ENCODE measurements at regions not wholly inside any gene's neighbourhood (a gene's known extent, or its start where the extent isn't known, plus 50 kb on each side); places are given as distances from the start of the nearest gene placed in this dataset.

DNA sequence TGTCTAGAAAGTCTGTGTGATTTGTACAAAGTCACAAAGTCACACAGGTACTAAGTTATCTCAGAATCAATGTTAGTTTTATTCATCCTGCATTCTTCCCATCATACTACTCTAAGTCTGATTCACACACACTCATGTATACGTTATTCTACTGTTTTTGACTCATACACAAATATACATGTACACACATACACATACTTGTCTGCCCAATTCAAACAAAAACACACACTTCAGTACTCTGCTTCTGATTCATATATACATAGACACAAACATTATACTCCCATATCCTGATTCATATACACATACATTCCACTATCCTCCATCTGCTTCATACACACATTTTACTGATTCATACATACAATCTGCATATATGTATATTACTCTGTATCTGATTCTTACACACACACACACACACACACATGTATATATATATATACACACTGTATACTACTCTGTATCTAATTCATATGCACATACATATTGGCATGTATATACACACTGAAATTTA is 69.3 kb downstream of the KLF12 start:
- no peaks in the 10 kb centered on the region for H3K27me3 ChIP-seq (ENCODE audit: control insufficient read depth, insufficient read depth, low read length)

DNA sequence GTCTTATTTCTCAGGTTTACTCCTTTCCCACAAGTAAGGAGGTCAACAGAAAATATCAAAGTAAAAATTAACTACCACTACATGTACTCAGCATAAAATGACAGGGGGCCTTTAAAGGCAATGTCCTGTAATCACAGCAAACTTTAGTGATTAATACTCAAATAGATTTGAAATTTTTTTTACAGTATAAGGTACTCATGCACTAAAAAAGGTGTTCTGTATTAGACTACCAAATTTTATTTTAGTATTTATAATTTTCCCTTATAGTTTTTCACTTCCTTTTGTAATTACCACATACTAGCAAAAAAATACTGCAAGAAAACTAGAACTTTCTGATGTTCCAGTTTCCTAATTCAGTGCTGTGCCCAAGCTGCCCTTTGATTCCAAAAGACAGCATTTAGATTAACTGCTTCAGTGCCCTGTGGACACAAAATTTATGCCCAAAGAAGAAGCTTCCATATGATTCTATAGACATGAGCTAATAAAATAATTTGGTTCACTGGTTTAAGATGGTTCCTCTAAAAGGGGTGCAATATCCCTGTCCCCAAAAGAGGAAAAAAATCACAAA is 70.6 kb downstream of the KLF12 start:
- Histone ChIP-seq H3K27ac (ENCODE audit: low read length) (no peak overlapping the region), H3K4me3 (ENCODE audit: low read length) (no peak overlapping the region), H3K9me3 (ENCODE audit: control insufficient read depth, low read depth, low read length) (no peaks in the 10 kb centered on the region), H3K27me3 (ENCODE audit: control insufficient read depth, insufficient read depth, low read length) (no peaks in the 10 kb centered on the region), H3K36me3 (ENCODE audit: control insufficient read depth, low read depth, low read length) (no peaks in the 10 kb centered on the region), H3K4me1 (ENCODE audit: control insufficient read depth, low read depth, low read length) (no peaks in the 10 kb centered on the region), H3K9ac (ENCODE audit: low read length) (no peak overlapping the region)

More for the DNA sequence above, 69.3 kb downstream of the KLF12 start:
- Histone ChIP-seq H3K9me3 (ENCODE audit: control insufficient read depth, low read depth, low read length) (no peaks in the 10 kb centered on the region), H3K4me3 (ENCODE audit: low read length) (no peak overlapping the region), H3K36me3 (ENCODE audit: control insufficient read depth, low read depth, low read length) (no peaks in the 10 kb centered on the region), H3K9ac (ENCODE audit: low read length) (no peak overlapping the region), H3K4me1 (ENCODE audit: control insufficient read depth, low read depth, low read length) (no peaks in the 10 kb centered on the region), H3K27ac (ENCODE audit: low read length) (no peak overlapping the region)

DNA sequence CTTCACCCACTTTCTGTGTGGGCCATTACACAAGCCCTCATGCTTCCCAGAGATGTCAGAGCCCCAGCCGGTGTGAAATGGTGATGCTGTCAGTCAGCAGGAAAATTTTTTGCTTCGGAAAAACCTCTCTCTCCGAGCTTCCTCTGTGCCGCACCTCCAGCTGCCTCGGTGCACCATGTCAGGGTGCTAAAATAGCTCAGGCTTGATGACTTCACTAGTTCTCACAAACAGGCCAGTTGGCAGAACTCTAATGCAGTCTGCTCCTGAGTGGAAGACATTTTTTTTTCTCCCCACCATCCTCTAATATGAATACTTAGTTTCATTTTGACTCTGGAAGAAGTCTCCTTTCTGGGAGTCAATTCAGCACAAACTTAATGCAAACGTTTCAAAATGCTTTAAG is 71.3 kb downstream of the KLF12 start:
- no peaks in the 10 kb centered on the region for H3K4me1 ChIP-seq (ENCODE audit: control insufficient read depth, low read depth, low read length)
- H3K36me3 ChIP-seq (ENCODE audit: control insufficient read depth, low read depth, low read length): no peaks in the 10 kb centered on the region
- no peak overlapping the region for H3K9ac ChIP-seq (ENCODE audit: low read length)
- no peak overlapping the region for H3K4me3 ChIP-seq (ENCODE audit: low read length)
- no peaks in the 10 kb centered on the region for H3K27me3 ChIP-seq (ENCODE audit: control insufficient read depth, insufficient read depth, low read length)
- H3K9me3 ChIP-seq (ENCODE audit: control insufficient read depth, low read depth, low read length): no peaks in the 10 kb centered on the region
- H3K27ac ChIP-seq (ENCODE audit: low read length): no peak overlapping the region

DNA sequence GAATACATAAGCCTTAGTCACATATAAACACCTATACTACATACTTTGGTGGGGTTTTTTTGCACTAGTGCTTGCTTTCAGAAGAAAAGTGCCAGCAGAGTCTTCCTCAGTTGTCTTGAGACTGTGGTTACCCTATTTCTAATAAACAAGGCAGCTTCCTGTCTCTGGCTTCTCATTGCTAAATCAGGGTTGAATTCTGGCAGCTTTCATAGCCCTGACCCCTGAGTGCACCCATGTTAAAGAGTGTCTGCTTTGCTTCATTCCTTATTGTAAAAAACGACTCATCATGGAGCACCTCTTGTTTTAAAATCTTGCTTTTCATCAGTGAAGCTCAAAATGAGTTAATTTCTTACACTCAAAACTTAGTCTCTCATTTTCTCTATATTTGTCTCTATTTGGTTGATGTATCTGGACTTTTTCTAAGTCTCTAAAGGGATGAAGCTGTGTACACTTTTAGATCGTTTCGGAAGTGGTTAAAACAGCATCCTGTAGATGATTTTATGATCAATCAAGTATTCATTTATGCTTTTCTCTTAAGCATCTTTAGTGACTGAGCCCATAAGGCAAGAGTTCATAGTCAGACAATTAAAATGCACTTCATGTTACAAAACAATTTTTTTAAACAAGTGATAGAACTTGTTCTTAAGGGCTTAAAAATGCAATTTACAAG is 72.1 kb downstream of the KLF12 start:
- H3K27me3 ChIP-seq (ENCODE audit: control insufficient read depth, insufficient read depth, low read length): no peaks in the 10 kb centered on the region
- no peaks in the 10 kb centered on the region for H3K4me1 ChIP-seq (ENCODE audit: control insufficient read depth, low read depth, low read length)
- H3K9ac ChIP-seq (ENCODE audit: low read length): no peak overlapping the region
- no peaks in the 10 kb centered on the region for H3K36me3 ChIP-seq (ENCODE audit: control insufficient read depth, low read depth, low read length)
- H3K27ac ChIP-seq (ENCODE audit: low read length): no peak overlapping the region
- no peak overlapping the region for H3K4me3 ChIP-seq (ENCODE audit: low read length)
- H3K9me3 ChIP-seq (ENCODE audit: control insufficient read depth, low read depth, low read length): no peaks in the 10 kb centered on the region

DNA sequence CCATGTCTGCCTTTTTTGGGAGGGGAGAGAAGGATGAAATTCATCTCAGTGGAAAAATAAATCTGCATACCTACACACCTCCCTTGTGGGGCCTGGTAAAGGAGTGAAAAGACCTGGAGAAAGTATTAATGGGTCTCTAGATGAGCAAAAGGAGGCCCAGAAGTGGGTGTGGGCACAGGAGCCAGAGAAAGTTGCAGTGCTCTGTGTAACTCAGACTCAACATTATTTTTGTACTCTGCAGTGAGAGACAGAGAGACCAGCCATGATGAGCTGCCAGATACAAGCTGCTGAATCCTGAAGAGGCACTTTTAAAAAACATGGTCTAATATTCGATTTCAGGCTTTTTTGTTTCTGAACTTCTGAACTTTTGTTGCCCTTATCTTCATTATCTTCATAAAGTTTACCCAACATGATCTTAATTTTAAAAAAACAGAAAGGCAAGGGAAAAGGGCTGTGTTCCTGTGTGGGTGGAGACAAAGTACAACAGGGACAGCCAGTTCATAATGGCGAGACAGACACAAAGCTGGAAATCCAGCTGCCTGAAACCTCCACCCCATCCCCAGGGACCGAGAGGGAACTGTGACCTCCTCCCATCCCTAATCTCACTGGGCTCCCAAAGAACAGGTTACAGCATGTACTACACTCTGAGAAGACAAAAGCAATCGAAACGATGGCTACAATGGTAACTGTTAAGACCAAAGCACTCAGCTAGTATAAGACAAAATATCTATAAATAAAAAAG is 77.2 kb downstream of the KLF12 start:
- Histone ChIP-seq H3K4me3 (ENCODE audit: low read length) (no peak overlapping the region), H3K9me3 (ENCODE audit: control insufficient read depth, low read depth, low read length) (no peaks in the 10 kb centered on the region), H3K27me3 (ENCODE audit: control insufficient read depth, insufficient read depth, low read length) (no peaks in the 10 kb centered on the region), H3K9ac (ENCODE audit: low read length) (no peak overlapping the region), H3K27ac (ENCODE audit: low read length) (no peak overlapping the region), H3K4me1 (ENCODE audit: control insufficient read depth, low read depth, low read length) (no peaks in the 10 kb centered on the region), H3K36me3 (ENCODE audit: control insufficient read depth, low read depth, low read length) (no peaks in the 10 kb centered on the region)

DNA sequence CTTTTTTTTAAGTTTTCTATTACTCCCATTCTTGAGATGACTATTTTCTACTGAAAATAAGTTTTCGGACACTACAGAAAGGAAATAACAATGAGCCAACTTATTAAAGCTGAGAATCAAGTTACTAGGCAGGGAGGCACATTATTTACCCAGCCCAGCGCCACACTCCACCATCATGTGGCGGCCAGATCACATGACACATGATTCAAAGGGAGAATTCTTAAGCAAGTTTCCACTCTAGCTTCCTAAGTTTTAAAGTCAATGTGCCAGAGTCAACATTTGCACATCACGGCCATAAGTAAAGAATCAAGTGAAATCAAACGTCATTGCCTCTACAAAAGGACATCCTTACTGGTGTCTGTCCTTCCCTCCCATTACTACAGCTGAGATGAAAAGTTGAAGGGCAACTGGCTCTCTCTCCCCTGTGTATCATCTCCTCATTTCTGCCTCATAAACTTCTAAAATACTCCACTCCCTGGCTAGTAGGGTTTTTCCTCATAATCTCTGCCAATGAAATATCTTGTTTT is 81.7 kb downstream of the KLF12 start:
- H3K9me3 ChIP-seq (ENCODE audit: control insufficient read depth, low read depth, low read length): no peaks in the 10 kb centered on the region
- H3K4me1 ChIP-seq (ENCODE audit: control insufficient read depth, low read depth, low read length): no peaks in the 10 kb centered on the region
- no peaks in the 10 kb centered on the region for H3K36me3 ChIP-seq (ENCODE audit: control insufficient read depth, low read depth, low read length)
- H3K27me3 ChIP-seq (ENCODE audit: control insufficient read depth, insufficient read depth, low read length): no peaks in the 10 kb centered on the region
- H3K27ac ChIP-seq (ENCODE audit: low read length): no peak overlapping the region
- H3K9ac ChIP-seq (ENCODE audit: low read length): no peak overlapping the region
- H3K4me3 ChIP-seq (ENCODE audit: low read length): no peak overlapping the region

DNA sequence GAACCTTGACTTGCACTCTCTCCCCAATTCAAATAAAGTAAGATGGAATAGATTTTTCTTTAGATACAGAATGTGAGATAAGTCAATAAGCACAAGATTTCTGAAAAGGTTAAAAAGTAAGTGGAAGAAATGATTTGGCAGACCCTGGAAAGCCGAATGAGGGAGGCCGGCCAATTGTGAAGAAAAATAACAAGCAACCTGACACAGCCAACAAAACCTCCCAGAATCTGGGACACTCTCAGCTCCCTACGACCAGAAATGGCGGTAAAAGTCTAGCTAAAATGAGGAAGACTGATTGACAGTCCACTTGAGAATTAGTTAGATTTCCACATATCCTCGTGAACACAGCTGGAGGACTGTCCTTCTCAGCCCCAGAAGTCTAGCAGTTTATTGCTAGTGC is 85.4 kb downstream of the KLF12 start:
- no peaks in the 10 kb centered on the region for H3K27me3 ChIP-seq (ENCODE audit: control insufficient read depth, insufficient read depth, low read length)
- no peak overlapping the region for H3K4me3 ChIP-seq (ENCODE audit: low read length)
- no peaks in the 10 kb centered on the region for H3K9me3 ChIP-seq (ENCODE audit: control insufficient read depth, low read depth, low read length)
- H3K36me3 ChIP-seq (ENCODE audit: control insufficient read depth, low read depth, low read length): no peaks in the 10 kb centered on the region
- H3K9ac ChIP-seq (ENCODE audit: low read length): no peak overlapping the region
- H3K27ac ChIP-seq (ENCODE audit: low read length): no peak overlapping the region
- H3K4me1 ChIP-seq (ENCODE audit: control insufficient read depth, low read depth, low read length): no peaks in the 10 kb centered on the region

DNA sequence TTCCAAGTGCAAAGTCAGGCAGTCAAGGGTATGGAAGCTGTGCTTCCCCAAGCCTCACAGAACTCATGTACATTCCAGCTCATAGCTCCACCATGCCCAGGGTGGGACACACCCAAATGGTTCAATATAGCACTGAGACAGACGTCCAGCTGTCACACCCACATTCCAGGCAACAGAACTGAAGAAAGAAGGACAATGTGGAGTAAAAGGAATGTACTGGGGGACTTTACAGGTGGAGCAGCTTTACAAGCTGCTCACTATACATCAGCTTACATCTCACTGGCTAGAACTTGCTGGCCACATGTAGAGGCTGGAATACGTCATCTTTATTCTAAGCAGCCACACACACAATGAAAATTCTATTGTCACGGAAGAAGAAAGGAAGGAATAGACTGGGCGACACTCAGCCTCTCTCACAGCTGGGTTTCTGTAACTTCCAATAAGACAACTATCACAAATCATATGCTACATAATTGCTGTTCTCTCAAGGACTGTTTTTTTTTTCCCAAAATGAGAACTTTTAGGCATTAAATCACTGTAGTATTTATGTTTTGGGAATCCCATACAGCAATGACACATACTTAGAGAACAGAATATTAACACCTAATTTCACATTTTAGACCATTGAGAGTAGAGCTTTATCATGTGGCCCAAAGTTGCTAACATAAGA is 86.1 kb downstream of the KLF12 start:
- no peaks in the 10 kb centered on the region for H3K4me1 ChIP-seq (ENCODE audit: control insufficient read depth, low read depth, low read length)
- H3K27me3 ChIP-seq (ENCODE audit: control insufficient read depth, insufficient read depth, low read length): no peaks in the 10 kb centered on the region
- H3K9ac ChIP-seq (ENCODE audit: low read length): no peak overlapping the region
- H3K27ac ChIP-seq (ENCODE audit: low read length): no peak overlapping the region
- H3K4me3 ChIP-seq (ENCODE audit: low read length): no peak overlapping the region
- H3K36me3 ChIP-seq (ENCODE audit: control insufficient read depth, low read depth, low read length): no peaks in the 10 kb centered on the region
- no peaks in the 10 kb centered on the region for H3K9me3 ChIP-seq (ENCODE audit: control insufficient read depth, low read depth, low read length)

DNA sequence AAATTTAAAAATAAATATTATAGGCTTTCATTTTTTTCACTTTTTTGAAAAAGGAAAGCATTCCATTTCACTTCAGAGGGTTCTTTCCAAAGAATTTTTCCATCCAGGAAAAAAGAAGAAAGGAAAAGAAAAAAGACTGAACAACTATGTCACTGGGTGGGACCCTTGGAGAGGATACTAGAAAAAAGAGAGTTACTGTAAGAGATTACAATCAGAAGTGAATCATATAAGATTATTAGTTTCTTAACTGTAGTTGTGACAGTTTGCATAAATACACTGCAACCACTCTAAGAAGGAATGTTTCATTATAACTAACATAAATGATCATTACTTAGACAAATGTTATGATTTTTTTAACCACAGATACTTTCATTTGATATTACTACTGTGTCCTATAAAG is 87.8 kb downstream of the KLF12 start:
- Histone ChIP-seq H3K27me3 (ENCODE audit: control insufficient read depth, insufficient read depth, low read length) (no peaks in the 10 kb centered on the region), H3K36me3 (ENCODE audit: control insufficient read depth, low read depth, low read length) (no peaks in the 10 kb centered on the region), H3K4me1 (ENCODE audit: control insufficient read depth, low read depth, low read length) (no peaks in the 10 kb centered on the region), H3K4me3 (ENCODE audit: low read length) (no peak overlapping the region), H3K9me3 (ENCODE audit: control insufficient read depth, low read depth, low read length) (no peaks in the 10 kb centered on the region), H3K27ac (ENCODE audit: low read length) (no peak overlapping the region), H3K9ac (ENCODE audit: low read length) (no peak overlapping the region)

DNA sequence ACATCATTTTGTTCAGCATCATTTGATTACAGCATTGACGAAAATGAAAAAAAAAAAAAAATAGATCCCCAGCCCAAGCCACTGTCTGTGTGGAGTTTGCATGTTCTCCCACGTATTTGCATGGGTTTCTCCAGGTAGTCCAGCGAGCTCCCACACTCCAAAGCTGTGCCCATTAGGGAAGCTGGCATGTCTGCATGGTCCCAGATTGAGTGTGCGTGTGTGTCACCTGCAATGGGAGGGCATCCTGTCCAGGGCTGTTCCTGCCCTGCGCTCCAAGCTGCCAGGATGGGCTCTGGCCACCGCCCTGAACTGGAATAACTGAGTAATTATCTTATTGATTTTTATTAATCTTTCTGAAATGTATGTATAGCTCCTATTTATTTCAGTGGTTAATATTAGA is 88.6 kb downstream of the KLF12 start:
- no peaks in the 10 kb centered on the region for H3K9me3 ChIP-seq (ENCODE audit: control insufficient read depth, low read depth, low read length)
- peaks cover 2% of the 10 kb centered on the region for H3K4me1 ChIP-seq (ENCODE audit: control insufficient read depth, low read depth, low read length)
- no peaks in the 10 kb centered on the region for H3K36me3 ChIP-seq (ENCODE audit: control insufficient read depth, low read depth, low read length)
- H3K27me3 ChIP-seq (ENCODE audit: control insufficient read depth, insufficient read depth, low read length): no peaks in the 10 kb centered on the region
- H3K27ac ChIP-seq (ENCODE audit: low read length): no peak overlapping the region
- H3K9ac ChIP-seq (ENCODE audit: low read length): no peak overlapping the region
- no peak overlapping the region for H3K4me3 ChIP-seq (ENCODE audit: low read length)

DNA sequence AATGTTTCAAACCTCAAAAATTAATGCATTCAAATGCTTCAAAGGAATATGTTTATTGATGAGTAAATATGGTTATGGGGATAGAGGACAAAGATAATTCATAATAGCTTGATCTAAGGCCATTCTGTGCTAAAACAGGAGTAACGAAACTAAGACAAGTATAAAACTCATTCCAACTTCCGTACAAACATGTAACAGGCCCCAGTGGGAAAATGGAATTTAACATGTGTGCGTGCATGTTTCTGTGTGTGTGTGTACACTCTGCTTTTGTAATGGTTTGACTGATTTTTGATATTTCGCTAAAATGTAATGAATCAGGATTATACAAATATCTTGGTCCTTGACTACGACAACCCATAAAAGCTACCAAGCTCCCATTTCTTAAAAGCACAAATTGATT is 91.0 kb downstream of the KLF12 start:
- H3K36me3 ChIP-seq (ENCODE audit: control insufficient read depth, low read depth, low read length): no peaks in the 10 kb centered on the region
- H3K27ac ChIP-seq (ENCODE audit: low read length): no peak overlapping the region
- no peak overlapping the region for H3K4me3 ChIP-seq (ENCODE audit: low read length)
- H3K4me1 ChIP-seq (ENCODE audit: control insufficient read depth, low read depth, low read length): peaks cover 5% of the 10 kb centered on the region
- H3K27me3 ChIP-seq (ENCODE audit: control insufficient read depth, insufficient read depth, low read length): no peaks in the 10 kb centered on the region
- no peaks in the 10 kb centered on the region for H3K9me3 ChIP-seq (ENCODE audit: control insufficient read depth, low read depth, low read length)
- no peak overlapping the region for H3K9ac ChIP-seq (ENCODE audit: low read length)

Measured in iPS-18a (cell line).